GM21786 (cell line): ENCODE measurements at regions not wholly inside any gene's neighbourhood (a gene's known extent, or its start where the extent isn't known, plus 50 kb on each side); places are given as distances from the start of the nearest gene placed in this dataset.

Experiments used
- ATAC-seq: cut with Tn5 transposase; IDR thresholded peaks from one replicate; pipeline ENCODE4 v1.9.1; 2021; ENCODE audit not compliant: unreplicated experiment

DNA sequence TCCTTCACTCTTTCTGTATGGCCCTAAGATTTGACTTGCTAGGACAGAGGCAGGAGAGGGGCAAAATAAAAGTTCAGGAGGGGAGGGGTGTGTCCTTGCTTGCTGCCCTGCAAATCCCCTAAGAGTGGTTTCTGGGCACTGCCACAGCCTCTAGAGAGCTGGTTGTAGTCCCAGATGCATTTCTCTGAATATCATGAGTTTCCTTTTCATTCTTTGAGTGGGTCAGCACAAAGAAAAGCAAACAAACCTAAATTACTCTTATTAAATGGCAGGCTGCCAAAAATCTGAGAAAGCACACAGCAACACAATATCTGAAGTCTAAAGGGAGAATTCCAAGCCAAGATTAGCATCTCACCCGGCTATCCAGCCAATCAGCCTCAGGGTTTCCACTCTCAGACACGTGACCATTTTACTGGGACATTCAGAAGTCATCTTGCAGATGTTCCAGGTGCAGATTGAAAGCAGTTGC lies 919.3 kb downstream of the TUSC7 start:
- no peak for ATAC-seq

DNA sequence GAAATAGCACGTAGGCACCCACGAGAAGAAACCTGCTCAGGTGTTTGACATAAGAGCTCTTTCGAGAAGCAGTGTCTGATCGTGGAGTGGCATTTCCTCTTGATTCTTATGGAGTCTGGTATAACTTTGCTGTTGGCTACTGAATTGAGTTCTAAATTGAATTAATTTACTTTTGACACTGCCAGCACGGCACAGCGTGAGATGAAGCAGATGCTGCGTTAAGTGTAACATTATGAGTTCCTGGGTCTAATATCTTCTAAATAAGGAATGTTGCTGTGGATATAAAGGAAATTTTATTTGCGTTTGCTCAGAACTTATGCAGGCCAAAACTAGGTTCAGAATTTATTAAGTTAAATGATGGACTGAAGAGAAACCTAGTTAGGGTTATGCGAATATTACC lies 919.9 kb downstream of the TUSC7 start:
- ATAC-seq = no peak

GRCh38 chr3:117630469-117630868 lies 920.9 kb downstream of the TUSC7 start:
- peak; percentile 50 for ATAC-seq

- ATAC-seq = no peak
These were observed 921.3 kb downstream of the TUSC7 start for GRCh38 chr3:117630885-117631284.

- ATAC-seq = no peak
These were observed 922.2 kb downstream of the TUSC7 start for GRCh38 chr3:117631781-117632180.

- ATAC-seq = no peak
These were observed 922.6 kb downstream of the TUSC7 start for GRCh38 chr3:117632191-117632590.

DNA sequence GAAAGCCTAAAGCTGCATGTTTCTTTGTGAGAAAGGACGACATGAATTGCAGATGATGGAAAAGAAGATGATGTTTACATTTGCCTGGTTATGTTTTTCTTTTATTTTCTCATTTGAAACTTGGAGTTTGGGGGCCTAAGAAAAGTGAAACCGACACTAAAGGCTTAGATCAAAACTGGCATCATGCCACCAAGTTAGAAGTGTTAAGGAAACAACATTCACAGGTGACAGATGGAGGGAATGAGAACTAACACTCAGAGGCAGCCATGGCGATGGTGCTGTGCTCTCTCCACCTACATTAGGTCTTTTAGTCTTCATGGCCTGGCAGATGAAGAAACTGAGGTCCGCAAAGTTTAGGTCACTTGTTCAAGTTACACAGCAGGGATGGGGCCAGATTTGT lies 923.6 kb downstream of the TUSC7 start:
- no peak for ATAC-seq

DNA sequence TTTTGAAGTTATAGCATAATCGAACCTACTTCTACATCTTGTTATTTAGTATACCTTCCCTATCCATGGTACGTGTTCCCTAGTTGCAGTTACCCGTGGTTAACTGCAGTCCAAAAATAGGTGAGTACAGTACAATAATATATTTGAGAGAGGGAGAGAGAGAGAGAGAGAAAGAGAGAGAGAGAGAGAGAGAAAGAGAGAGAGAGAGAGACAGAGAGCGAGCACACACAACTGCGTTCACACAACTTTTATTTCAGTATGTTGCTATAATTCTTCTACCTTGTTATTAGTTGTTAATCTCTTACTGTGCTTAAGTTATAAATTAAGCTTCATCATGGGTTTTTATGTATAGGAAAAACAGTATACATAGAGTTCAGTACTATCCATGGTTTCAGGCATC lies 928.1 kb downstream of the TUSC7 start:
- ATAC-seq = no peak

- no peak for ATAC-seq
These were observed 934.6 kb downstream of the TUSC7 start for GRCh38 chr3:117644203-117644602.

- ATAC-seq = peak; percentile 89
These were observed 936.1 kb downstream of the TUSC7 start for GRCh38 chr3:117645561-117646242.

DNA sequence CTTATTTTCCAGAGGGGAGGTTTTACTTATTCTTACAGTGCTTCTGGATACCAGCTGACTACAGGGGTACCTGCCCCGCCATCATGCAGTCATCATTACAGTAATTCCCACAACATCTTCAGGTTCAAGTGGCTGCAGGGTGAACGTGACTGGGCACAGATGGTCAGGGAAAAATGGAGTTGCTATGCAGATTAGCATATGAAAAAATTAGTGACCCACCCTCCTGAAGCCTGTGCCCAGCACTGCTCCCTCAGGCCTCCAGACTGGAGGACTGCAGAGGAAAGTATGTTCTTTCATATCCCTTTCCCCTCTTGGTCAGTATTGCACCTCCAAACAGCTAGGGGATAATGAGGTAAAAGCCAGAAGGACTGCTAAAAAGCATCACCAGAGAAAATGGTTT lies 937.9 kb downstream of the TUSC7 start:
- ATAC-seq = no peak

GRCh38 chr3:117651246-117651645 lies 941.7 kb downstream of the TUSC7 start:
- ATAC-seq = no peak

DNA sequence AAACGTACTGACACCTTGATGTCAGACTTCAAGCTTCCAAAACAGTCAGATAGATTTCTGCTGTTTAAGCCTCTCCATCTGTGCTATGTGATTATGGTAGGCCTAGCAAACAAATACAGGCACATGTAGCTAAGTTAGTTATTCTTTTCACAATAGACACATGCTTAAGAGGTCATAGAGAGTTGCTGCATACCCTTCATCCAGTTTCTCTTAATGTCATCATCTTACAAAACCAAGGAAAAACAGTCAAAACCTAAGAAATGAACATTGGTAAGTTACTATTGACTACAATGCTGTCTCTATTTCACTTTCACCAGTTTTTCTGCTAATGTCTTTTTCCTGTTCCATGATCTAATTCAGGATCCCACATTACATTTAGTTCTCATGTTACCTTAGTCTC lies 946.8 kb downstream of the TUSC7 start:
- no peak for ATAC-seq

- ATAC-seq = no peak
These were observed 947.7 kb downstream of the TUSC7 start for GRCh38 chr3:117657278-117657677.

- no peak for ATAC-seq
These were observed 951.6 kb downstream of the TUSC7 start for GRCh38 chr3:117660941-117661817.

DNA sequence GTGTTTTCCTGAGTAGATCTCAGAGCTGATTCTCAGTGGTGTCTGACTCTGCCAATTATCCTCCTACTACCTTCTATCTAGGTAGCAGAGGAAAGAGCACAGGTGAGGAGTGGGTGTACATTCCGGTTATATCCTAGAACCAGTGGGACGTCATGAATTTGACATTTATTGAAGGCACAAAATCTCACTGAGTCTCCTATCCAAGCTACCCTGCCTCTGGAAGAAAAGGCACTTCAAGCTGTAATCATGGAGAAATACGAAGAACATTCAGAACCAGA lies 952.2 kb downstream of the TUSC7 start:
- ATAC-seq = no peak

DNA sequence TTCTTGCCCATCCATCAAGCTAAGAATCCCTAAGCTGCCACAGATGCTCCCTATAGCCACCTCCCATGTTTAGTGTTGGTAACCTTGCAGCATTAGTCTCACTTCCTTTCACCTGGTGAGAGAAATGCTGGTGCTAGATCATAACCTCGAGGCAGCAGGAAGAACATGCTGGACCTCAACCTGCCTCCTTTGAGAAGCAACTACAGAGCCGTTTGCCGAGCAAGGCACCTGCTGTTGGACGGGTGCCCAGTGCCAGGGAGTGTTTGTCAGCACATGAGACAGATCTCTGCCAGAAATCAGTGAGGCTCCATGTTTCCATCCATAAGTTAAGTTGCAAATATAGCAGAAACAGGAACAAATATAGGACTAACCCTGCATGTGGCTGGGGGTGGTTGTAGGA lies 955.7 kb downstream of the TUSC7 start:
- ATAC-seq = no peak

- no peak for ATAC-seq
These were observed 956.7 kb downstream of the TUSC7 start for GRCh38 chr3:117666325-117666724.

- no peak for ATAC-seq
These were observed 957.2 kb downstream of the TUSC7 start for GRCh38 chr3:117666812-117667211.

- no peak for ATAC-seq
These were observed 960.2 kb downstream of the TUSC7 start for GRCh38 chr3:117669774-117670173.

DNA sequence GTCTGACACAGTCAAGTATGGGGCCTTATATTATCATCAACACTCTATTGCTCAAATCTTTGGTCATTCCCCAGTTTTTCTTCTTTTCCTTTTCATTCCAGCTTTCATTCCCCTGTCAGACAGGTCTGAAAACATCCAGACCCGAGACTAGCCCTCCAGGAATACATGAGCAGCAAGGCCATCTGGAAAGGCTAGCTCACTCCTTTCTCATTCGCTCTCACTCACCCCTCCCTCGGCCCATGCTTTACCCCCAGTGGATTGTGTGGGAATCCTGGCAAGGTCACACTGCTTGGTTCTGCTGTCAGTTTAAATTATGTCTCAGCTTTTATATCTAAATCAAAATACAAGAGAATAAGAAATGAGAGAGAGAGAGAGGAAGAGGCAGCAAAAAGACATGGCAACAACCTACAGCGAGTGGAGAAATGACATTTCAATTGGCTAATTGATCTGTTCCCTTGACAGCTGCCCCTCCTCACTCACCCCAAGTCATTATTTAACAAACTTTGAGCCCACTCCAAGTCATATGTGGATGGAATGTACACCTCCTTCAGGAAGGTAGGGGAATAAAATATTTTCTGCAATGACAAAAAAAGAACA lies 962.2 kb downstream of the TUSC7 start:
- no peak for ATAC-seq

GRCh38 chr3:117674321-117674720 lies 964.7 kb downstream of the TUSC7 start:
- no peak for ATAC-seq
